SK-N-SH treated with all-trans-retinoic acid at 6 μM for 48 hours (cell line): ENCODE measurements at regions not wholly inside any gene's neighbourhood (a gene's known extent, or its start where the extent isn't known, plus 50 kb on each side); places are given as distances from the start of the nearest gene placed in this dataset.

Experiments used
- ATAC-seq: fragments of 200-7000 bp; cut with Tn5 transposase; 3 replicates; pipeline ENCODE4 v1.9.1; 2020; ENCODE audit warnings: mild to moderate bottlenecking, moderate library complexity
- ARNTL ChIP-seq: fragments of 450-650 bp; formaldehyde crosslinking; IDR thresholded peaks from 2 replicates; pipeline ENCODE4 v1.5.0; 2020; ENCODE audit warnings: low read depth, mild to moderate bottlenecking, moderate library complexity, borderline replicate concordance
- BACH2 ChIP-seq: fragments of 250-450 bp; sonication (Bioruptor Pico); IDR thresholded peaks from 2 replicates; pipeline ENCODE4 v1.9.0; 2021; ENCODE audit warnings: mild to moderate bottlenecking, borderline replicate concordance
- CREB5 ChIP-seq: fragments of 250-450 bp; sonication (Bioruptor Pico); IDR thresholded peaks from 2 replicates; pipeline ENCODE4 v1.5.1; 2020; ENCODE audit warnings: low read depth, mild to moderate bottlenecking, moderate library complexity
- CSDC2 ChIP-seq: fragments of 250-450 bp; sonication (Bioruptor Pico); IDR thresholded peaks from 2 replicates; pipeline ENCODE4 v1.5.0; 2020; ENCODE audit warnings: mild to moderate bottlenecking, moderate library complexity
- CSRNP3 ChIP-seq: fragments of 250-450 bp; sonication (Bioruptor Pico); IDR thresholded peaks from 2 replicates; pipeline ENCODE4 v1.5.1; 2021; ENCODE audit warnings: mild to moderate bottlenecking, moderate library complexity
- ESRRG ChIP-seq: fragments of 250-450 bp; sonication (Bioruptor Pico); IDR thresholded peaks from 2 replicates; pipeline ENCODE4 v1.6.1; 2021; ENCODE audit warnings: mild to moderate bottlenecking
- ISL1 ChIP-seq: fragments of 250-450 bp; sonication (Bioruptor Pico); IDR thresholded peaks from 2 replicates; pipeline ENCODE4 v2.1.2; 2022; ENCODE audit warnings: mild to moderate bottlenecking, moderate library complexity
- OSR1 ChIP-seq: fragments of 250-450 bp; sonication (Bioruptor Pico); IDR thresholded peaks from 2 replicates; pipeline ENCODE4 v1.8.0; 2022; ENCODE audit warnings: moderate library complexity, mild to moderate bottlenecking, inconsistent platforms
- POU6F1 ChIP-seq: fragments of 250-450 bp; sonication (Bioruptor Pico); IDR thresholded peaks from 2 replicates; pipeline ENCODE4 v1.8.0; 2021; ENCODE audit warnings: low read depth, mild to moderate bottlenecking, moderate library complexity, borderline replicate concordance
- PPARA ChIP-seq: fragments of 250-450 bp; sonication (Bioruptor Pico); IDR thresholded peaks from 2 replicates; pipeline ENCODE4 v1.5.0; 2020; ENCODE audit warnings: mild to moderate bottlenecking, borderline replicate concordance
- RARB ChIP-seq: fragments of 250-450 bp; sonication (Bioruptor Pico); IDR thresholded peaks from 2 replicates; pipeline ENCODE4 v1.8.0; 2021; ENCODE audit warnings: mild to moderate bottlenecking, moderate library complexity
- SNAI2 ChIP-seq: fragments of 250-450 bp; sonication (Bioruptor Pico); IDR thresholded peaks from 2 replicates; pipeline ENCODE4 v1.5.0; 2020; ENCODE audit warnings: mild to moderate bottlenecking, moderate library complexity
- TCF4 ChIP-seq: fragments of 250-450 bp; sonication (Bioruptor Pico); IDR thresholded peaks from 2 replicates; pipeline ENCODE4 v1.8.0; 2021; ENCODE audit warnings: mild to moderate bottlenecking, moderate library complexity, borderline replicate concordance
- TOX ChIP-seq: fragments of 250-450 bp; sonication (Bioruptor Pico); IDR thresholded peaks from 2 replicates; pipeline ENCODE4 v1.8.0; 2021; ENCODE audit warnings: mild to moderate bottlenecking, moderate library complexity, borderline replicate concordance
- TSHZ2 ChIP-seq: fragments of 250-450 bp; sonication (Bioruptor Pico); IDR thresholded peaks from 2 replicates; pipeline ENCODE4 v1.5.0; 2020; ENCODE audit warnings: mild to moderate bottlenecking, moderate library complexity
- ZC3H10 ChIP-seq: fragments of 250-450 bp; sonication (Bioruptor Pico); IDR thresholded peaks from 2 replicates; pipeline ENCODE4 v1.5.1; 2021; ENCODE audit warnings: mild to moderate bottlenecking, moderate library complexity
- ZFP3 ChIP-seq: fragments of 250-450 bp; sonication (Bioruptor Pico); IDR thresholded peaks from 2 replicates; pipeline ENCODE4 v1.5.0; 2020; ENCODE audit warnings: mild to moderate bottlenecking, moderate library complexity
- ZFP30 ChIP-seq: fragments of 450-650 bp; formaldehyde crosslinking; IDR thresholded peaks from 2 replicates; pipeline ENCODE4 v1.5.0; 2022; ENCODE audit warnings: mild to moderate bottlenecking, moderate library complexity
- ZNF565 ChIP-seq: fragments of 450-650 bp; formaldehyde crosslinking; conservative IDR thresholded peaks from 2 replicates; pipeline ENCODE4 v1.5.0; 2020; ENCODE audit warnings: low read depth, mild to moderate bottlenecking, moderate library complexity
- ZNF70 ChIP-seq: fragments of 450-650 bp; formaldehyde crosslinking; IDR thresholded peaks from 2 replicates; pipeline ENCODE4 v1.5.0; 2020; ENCODE audit warnings: mild to moderate bottlenecking, moderate library complexity

- no peak for TF ChIP-seq CSRNP3 (CRISPR knock-in tag)
- TF ChIP-seq RARB (CRISPR knock-in tag), result no peak
- TF ChIP-seq OSR1 (CRISPR knock-in tag), result no peak
- no peak for TF ChIP-seq ZFP3 (CRISPR knock-in tag)
Observed at GRCh38 chr16:86015606-86016005, 116.6 kb downstream of the IRF8 start (continued).

- TF ChIP-seq TSHZ2, result no peak
- TF ChIP-seq TOX (CRISPR knock-in tag), result no peak
- no peak for TF ChIP-seq RARB (CRISPR knock-in tag)
- no peak for TF ChIP-seq CSDC2 (CRISPR knock-in tag)
- no peak for TF ChIP-seq SNAI2 (CRISPR knock-in tag)
- TF ChIP-seq CSRNP3 (CRISPR knock-in tag), result no peak
- no peak for TF ChIP-seq ZFP30
- no peak for TF ChIP-seq ARNTL (CRISPR knock-in tag)
- no peak for TF ChIP-seq PPARA (CRISPR knock-in tag)
- peak; percentile 81 for ATAC-seq
Observed at GRCh38 chr16:86016201-86016965, 117.4 kb downstream of the IRF8 start.

GRCh38 chr16:86018071-86018470 lies 119.1 kb downstream of the IRF8 start:
- ATAC-seq, result no peak
- no peak for TF ChIP-seq CSDC2 (CRISPR knock-in tag)

GRCh38 chr16:86018487-86018886 lies 119.5 kb downstream of the IRF8 start:
- no peak for ATAC-seq
- no peak for TF ChIP-seq PPARA (CRISPR knock-in tag)

GRCh38 chr16:86018941-86019340 lies 120.0 kb downstream of the IRF8 start:
- ATAC-seq, result no peak
- TF ChIP-seq ESRRG (no peak), BACH2 (CRISPR knock-in tag) (no peak), ZNF565 (CRISPR knock-in tag) (no peak), ZC3H10 (CRISPR knock-in tag) (no peak), CREB5 (CRISPR knock-in tag) (no peak), TCF4 (CRISPR knock-in tag) (no peak), ZFP3 (CRISPR knock-in tag) (no peak), ISL1 (CRISPR knock-in tag) (no peak), ARNTL (CRISPR knock-in tag) (no peak), CSRNP3 (CRISPR knock-in tag) (no peak), POU6F1 (CRISPR knock-in tag) (no peak), ZNF70 (CRISPR knock-in tag) (no peak), TOX (CRISPR knock-in tag) (no peak)
